ENCODE measurements at regions not wholly inside any gene's neighbourhood (a gene's known extent, or its start where the extent isn't known, plus 50 kb on each side); places are given as distances from the start of the nearest gene placed in this dataset.

GRCh38 chr3:168990621-168991020 lies 672.9 kb downstream of the MECOM start:
- H3K27ac ChIP-seq = no peak overlapping the region
- TF ChIP-seq CTCF (conservative IDR thresholded peaks at IDR 0.05) (no peak), ZFX (IDR thresholded peaks at IDR 0.05) (no peak)

- TF ChIP-seq ZFX (IDR thresholded peaks at IDR 0.05) = no peak
- TF ChIP-seq CTCF (conservative IDR thresholded peaks at IDR 0.05) = no peak
- no peak overlapping the region for H3K27ac ChIP-seq
Observed at GRCh38 chr3:168990134-168990533, 673.4 kb downstream of the MECOM start.

- no peak overlapping the region for H3K27ac ChIP-seq
- TF ChIP-seq ZFX (IDR thresholded peaks at IDR 0.05) (no peak), CTCF (conservative IDR thresholded peaks at IDR 0.05) (no peak)
Observed at GRCh38 chr3:168989396-168989795, 674.1 kb downstream of the MECOM start.

DNA sequence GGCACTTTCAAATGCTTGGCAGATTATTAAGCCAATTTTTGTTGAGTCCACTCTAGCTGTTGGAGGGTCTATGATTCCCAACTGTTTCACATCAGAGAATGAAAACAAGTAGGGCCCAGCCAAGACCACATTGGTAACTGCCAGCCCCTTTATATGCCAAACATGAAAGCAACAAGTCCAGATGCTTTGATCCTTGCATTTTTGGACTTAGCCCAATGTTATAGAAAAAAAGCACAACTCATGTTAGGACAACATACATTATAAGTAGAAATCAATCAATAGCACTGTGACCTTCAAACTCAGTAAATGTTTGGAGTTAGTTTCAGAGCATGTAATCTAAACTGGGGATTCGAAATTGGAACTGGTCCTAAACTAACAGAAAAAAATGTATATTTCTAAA lies 674.7 kb downstream of the MECOM start:
- no peak for TF ChIP-seq ZFX (IDR thresholded peaks at IDR 0.05)
- no peak for TF ChIP-seq CTCF (conservative IDR thresholded peaks at IDR 0.05)
- H3K27ac ChIP-seq = no peak overlapping the region

- H3K27ac ChIP-seq = no peak overlapping the region
- TF ChIP-seq CTCF (conservative IDR thresholded peaks at IDR 0.05) (no peak), ZFX (IDR thresholded peaks at IDR 0.05) (no peak)
Observed at GRCh38 chr3:168984872-168985271, 678.6 kb downstream of the MECOM start.

- no peak overlapping the region for H3K27ac ChIP-seq
- TF ChIP-seq ZFX (IDR thresholded peaks at IDR 0.05) = no peak
- no peak for TF ChIP-seq CTCF (conservative IDR thresholded peaks at IDR 0.05)
Observed at GRCh38 chr3:168983046-168983445, 680.5 kb downstream of the MECOM start.

DNA sequence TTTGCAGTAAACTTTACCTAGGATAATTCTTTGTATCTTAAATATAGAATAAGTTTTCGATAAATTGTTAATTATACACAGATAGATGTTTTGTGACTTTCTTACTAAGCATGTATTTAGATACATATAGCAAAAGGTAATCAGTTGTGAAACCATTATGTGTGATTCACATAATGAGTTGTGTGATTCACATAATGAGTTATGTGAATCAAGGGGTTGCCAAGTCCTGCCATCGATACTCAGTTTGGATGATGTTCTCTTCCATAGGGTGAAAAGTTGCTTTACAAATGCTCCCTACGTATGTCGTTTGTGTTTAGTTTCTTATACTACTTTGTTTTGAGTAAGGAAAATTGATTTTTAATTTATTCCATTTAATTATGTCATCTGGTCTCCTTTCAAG lies 682.1 kb downstream of the MECOM start:
- TF ChIP-seq CTCF (conservative IDR thresholded peaks at IDR 0.05) = no peak
- TF ChIP-seq ZFX (IDR thresholded peaks at IDR 0.05) = no peak
- H3K27ac ChIP-seq = no peak overlapping the region
